Neural progenitor cell (in vitro differentiated cells): ENCODE measurements at regions not wholly inside any gene's neighbourhood (a gene's known extent, or its start where the extent isn't known, plus 50 kb on each side); places are given as distances from the start of the nearest gene placed in this dataset.

ENCODE experiments used
- EZH2 ChIP-seq: fragments of 200-600 bp; sonication (generic); IDR thresholded peaks from 2 replicates; pipeline ENCODE4 v1.6.1; 2017; ENCODE audit warnings: antibody characterized with exemption, mild to moderate bottlenecking, moderate library complexity
- EZH2phosphoT487 ChIP-seq: fragments of 200-600 bp; sonication (generic); IDR thresholded peaks from 2 replicates; pipeline ENCODE4 v1.6.1; 2017; ENCODE audit warnings: antibody characterized with exemption
- TF ChIP-seq, protein P1 (sequence below): fragments of 200-600 bp; sonication (generic); IDR thresholded peaks from 2 replicates; pipeline ENCODE4 v1.5.1; 2017; ENCODE audit warnings: antibody characterized with exemption, mild to moderate bottlenecking

DNA sequence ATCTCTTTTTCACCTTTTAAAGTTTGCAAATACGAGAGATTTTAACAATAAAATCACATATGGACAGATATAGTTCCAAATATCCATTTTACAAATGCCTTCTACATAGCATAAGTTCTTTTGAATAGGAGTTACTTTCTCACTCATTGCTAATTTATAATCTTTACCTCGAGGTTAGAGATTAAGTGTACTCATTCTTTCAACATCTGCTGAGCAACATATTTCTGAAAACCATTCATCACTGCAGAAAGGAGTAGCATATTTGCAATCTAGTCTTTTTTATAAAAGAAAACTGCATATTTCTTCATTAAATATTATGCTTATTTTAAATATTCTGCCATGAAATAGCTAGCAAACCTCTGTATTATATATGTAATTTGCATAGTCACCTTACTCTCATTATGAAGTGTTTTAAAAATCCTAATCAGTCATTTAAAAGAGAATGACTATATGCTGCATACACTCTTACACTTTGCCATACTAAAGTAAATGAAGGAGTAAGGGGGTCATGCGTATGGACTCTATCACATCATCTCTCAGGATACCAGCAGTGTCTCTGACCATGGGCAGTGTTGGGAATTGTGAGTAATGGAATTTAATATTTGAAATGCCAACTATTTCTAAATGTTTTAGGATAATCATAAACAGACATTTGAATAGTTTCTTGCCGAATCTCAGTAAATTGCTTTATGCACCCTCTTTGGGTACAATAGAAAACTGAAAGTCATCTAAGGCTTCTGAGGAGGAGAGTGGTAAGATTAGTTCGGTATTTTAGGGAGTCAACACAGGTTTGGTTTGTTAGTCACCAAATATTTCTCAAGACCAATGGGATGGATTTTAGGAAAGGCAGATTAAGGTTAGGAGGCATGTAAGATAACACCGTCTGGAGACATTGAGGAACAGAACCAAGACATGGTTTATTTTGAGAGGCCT, 524.8 kb upstream of the ATP2B1 start:
- TF ChIP-seq, protein P1, sequence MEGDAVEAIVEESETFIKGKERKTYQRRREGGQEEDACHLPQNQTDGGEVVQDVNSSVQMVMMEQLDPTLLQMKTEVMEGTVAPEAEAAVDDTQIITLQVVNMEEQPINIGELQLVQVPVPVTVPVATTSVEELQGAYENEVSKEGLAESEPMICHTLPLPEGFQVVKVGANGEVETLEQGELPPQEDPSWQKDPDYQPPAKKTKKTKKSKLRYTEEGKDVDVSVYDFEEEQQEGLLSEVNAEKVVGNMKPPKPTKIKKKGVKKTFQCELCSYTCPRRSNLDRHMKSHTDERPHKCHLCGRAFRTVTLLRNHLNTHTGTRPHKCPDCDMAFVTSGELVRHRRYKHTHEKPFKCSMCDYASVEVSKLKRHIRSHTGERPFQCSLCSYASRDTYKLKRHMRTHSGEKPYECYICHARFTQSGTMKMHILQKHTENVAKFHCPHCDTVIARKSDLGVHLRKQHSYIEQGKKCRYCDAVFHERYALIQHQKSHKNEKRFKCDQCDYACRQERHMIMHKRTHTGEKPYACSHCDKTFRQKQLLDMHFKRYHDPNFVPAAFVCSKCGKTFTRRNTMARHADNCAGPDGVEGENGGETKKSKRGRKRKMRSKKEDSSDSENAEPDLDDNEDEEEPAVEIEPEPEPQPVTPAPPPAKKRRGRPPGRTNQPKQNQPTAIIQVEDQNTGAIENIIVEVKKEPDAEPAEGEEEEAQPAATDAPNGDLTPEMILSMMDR = no peak
- TF ChIP-seq EZH2 (no peak), EZH2phosphoT487 (no peak)
